D721Med (cell line): ENCODE measurements at regions not wholly inside any gene's neighbourhood (a gene's known extent, or its start where the extent isn't known, plus 50 kb on each side); places are given as distances from the start of the nearest gene placed in this dataset.
"Not testable (repeated sequence)": the region's sequence is repeated elsewhere in the genome, so short reads cannot be mapped to it uniquely, and the experiment has no call there.

Experiments
- DNase-seq: peaks from one replicate; pipeline ENCODE4 v3.0.0; 2011; ENCODE audit warnings: low spot score; ENCODE audit not compliant: insufficient read length
- FAIRE-seq: peaks from 2 replicates; lab custom pipeline; 2011; peaks lifted over from hg19 to GRCh38; lab: Jason Lieb, UNC
- CTCF ChIP-seq: IDR thresholded peaks from 2 replicates; pipeline ENCODE4 v1.5.1; 2012; ENCODE audit warnings: mild to moderate bottlenecking, control low read depth; ENCODE audit not compliant: insufficient read depth; ENCODE audit errors: missing control alignments

GRCh38 chr4:134948110-134948642 is 746.6 kb upstream of the PABPC4L start:
- DNase-seq (no peak), FAIRE-seq (no peak)
- no peak for TF ChIP-seq CTCF

GRCh38 chr4:134944115-134944514 is 742.5 kb upstream of the PABPC4L start:
- FAIRE-seq (no peak), DNase-seq (no peak)
- no peak for TF ChIP-seq CTCF

- no peak for DNase-seq
- no peak for FAIRE-seq
- TF ChIP-seq CTCF: no peak
Observed at GRCh38 chr4:134936014-134936413, 734.4 kb upstream of the PABPC4L start.

- DNase-seq: no peak
- peak; percentile 50 for TF ChIP-seq CTCF
- peak; percentile 21 for FAIRE-seq
Observed at GRCh38 chr4:134935320-134935719, 733.7 kb upstream of the PABPC4L start.

GRCh38 chr4:134934036-134934808 is 732.6 kb upstream of the PABPC4L start:
- no peak for DNase-seq
- no peak for FAIRE-seq
- no peak for TF ChIP-seq CTCF

- no peak for FAIRE-seq
- TF ChIP-seq CTCF: no peak
- DNase-seq: no peak
Observed at GRCh38 chr4:134915355-134915754, 713.8 kb upstream of the PABPC4L start.

DNA sequence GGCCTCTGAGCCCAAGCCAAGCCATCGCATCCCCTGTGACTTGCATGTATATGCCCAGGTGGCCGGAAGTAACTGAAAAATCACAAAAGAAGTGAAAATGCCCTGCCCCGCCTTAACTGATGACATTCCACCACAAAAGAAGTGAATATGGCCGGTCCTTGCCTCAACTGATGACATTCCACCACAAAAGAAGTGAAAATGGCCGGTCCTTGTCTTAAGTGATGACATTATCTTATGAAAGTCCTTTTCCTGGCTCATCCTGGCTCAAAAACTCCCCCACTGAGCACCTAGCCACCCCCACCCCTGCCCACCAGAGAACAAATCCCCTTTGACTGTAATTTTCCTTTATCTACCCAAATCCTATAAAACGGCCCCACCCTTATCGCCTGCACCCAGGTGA is 712.7 kb upstream of the PABPC4L start:
- not testable (repeated sequence) for FAIRE-seq, DNase-seq
